K562 (cell line): ENCODE measurements at regions not wholly inside any gene's neighbourhood (a gene's known extent, or its start where the extent isn't known, plus 50 kb on each side); places are given as distances from the start of the nearest gene placed in this dataset.

ENCODE experiments used
- ATAC-seq: fragments of 200-7000 bp; cut with Tn5 transposase; 3 replicates; pipeline ENCODE4 v1.9.1; 2020; ENCODE audit warnings: moderate library complexity
- BruUV-seq: library from RNA; stranded (reverse); fragments of 400-500 nt; replicated peaks from 2 replicates; lab custom pipeline; 2021; lab: Mats Ljungman, UMichigan
- CTCF ChIA-PET: fragments of 300-600 bp; formaldehyde crosslinking; extraction: SDS; loops from one replicate; lab custom pipeline; 2021; ENCODE audit warnings: low intra/inter-chr PET ratio; lab: Yijun Ruan, JAX
- POLR2A ChIA-PET: fragments of 300-600, 350-650 bp; sonication (Branson Sonifier 250); formaldehyde crosslinking; extraction: SDS; loops from one replicate; lab custom pipeline; 2021; ENCODE audit warnings: antibody characterized with exemption, inconsistent platforms; lab: Yijun Ruan, JAX
- DNase-seq, 4 experiments: peaks; one replicate each; pipeline versions ENCODE4 v3.0.0 to v3.0.0-alpha.2; 2011 to 2018; ENCODE audit warnings: low spot score in 3 of 4, mixed read lengths in 3 of 4; ENCODE audit errors: extremely low read depth in 1 of 4
- FAIRE-seq: peaks from 2 replicates; lab custom pipeline; 2011; peaks lifted over from hg19 to GRCh38; lab: Jason Lieb, UNC
- H2AFZ ChIP-seq: 2 replicates; pipeline ENCODE4 v1.6.0; 2011; ENCODE audit warnings: low read depth, low read length, control low read depth, inconsistent platforms
- H3K27ac ChIP-seq: fragments of 200-600 bp; 3 replicates; pipeline ENCODE4 v1.8.0; 2011; ENCODE audit warnings: low read depth, mild to moderate bottlenecking, control low read depth, inconsistent platforms, low read length, moderate library complexity, mixed read lengths; ENCODE audit errors: extremely low read depth
- H3K27me3 ChIP-seq, 2 experiments: fragments of 300-600 bp in 1 of 2; 2 replicates in 1 of 2; 3 replicates in 1 of 2; pipeline versions ENCODE4 v1.6.0 to v1.8.0; 2011; ENCODE audit warnings: inconsistent platforms in 2 of 2, low read length in 2 of 2, mild to moderate bottlenecking in 1 of 2, mixed read lengths in 1 of 2, moderate library complexity in 1 of 2; ENCODE audit not compliant: control insufficient read depth in 2 of 2, insufficient read depth in 2 of 2
- H3K36me3 ChIP-seq: fragments of 300-600 bp; 3 replicates; pipeline ENCODE4 v1.8.0; 2011; ENCODE audit warnings: mild to moderate bottlenecking, low read length, inconsistent platforms; ENCODE audit not compliant: control insufficient read depth, insufficient read depth
- H3K4me1 ChIP-seq, 2 experiments: fragments of 200-600 bp in 1 of 2; replicated peaks in 1 of 2; 2 replicates in 1 of 2; 3 replicates in 1 of 2; pipeline versions ENCODE4 v1.5.1 to v1.8.0; 2011; ENCODE audit warnings: inconsistent platforms in 2 of 2, low read length in 2 of 2, mild to moderate bottlenecking in 1 of 2, mixed read lengths in 1 of 2, moderate library complexity in 1 of 2; ENCODE audit not compliant: control insufficient read depth in 2 of 2, insufficient read depth in 2 of 2
- H3K4me2 ChIP-seq: 2 replicates; pipeline ENCODE4 v1.6.1; 2011; ENCODE audit warnings: low read length, control low read depth, inconsistent platforms, mixed read lengths; ENCODE audit not compliant: insufficient read depth
- H3K4me3 ChIP-seq: fragments of 200-600 bp; sonication (generic), shearing (Covaris generic); 2 replicates; pipeline ENCODE4 v1.5.1; 2016; ENCODE audit warnings: control low read depth, inconsistent platforms
- H3K79me2 ChIP-seq: fragments of 200-600 bp; 3 replicates; pipeline ENCODE4 v1.8.0; 2011; ENCODE audit warnings: low read length, inconsistent platforms; ENCODE audit not compliant: control insufficient read depth, insufficient read depth
- H3K9ac ChIP-seq, 2 experiments: 2 replicates each; pipeline versions ENCODE4 v1.6.0 to v1.6.1; 2011; ENCODE audit warnings: low read depth in 2 of 2, low read length in 2 of 2, control low read depth in 1 of 2, inconsistent platforms in 1 of 2, mild to moderate bottlenecking in 1 of 2, mixed read lengths in 1 of 2; ENCODE audit not compliant: insufficient read depth in 1 of 2
- H3K9me1 ChIP-seq: one replicate; pipeline ENCODE4 v1.6.0; 2011; ENCODE audit warnings: inconsistent platforms, mild to moderate bottlenecking, low read length, moderate library complexity; ENCODE audit not compliant: control insufficient read depth, insufficient read depth
- H3K9me3 ChIP-seq: replicated peaks from 2 replicates; pipeline ENCODE4 v1.5.1; 2011; ENCODE audit warnings: low read depth, low read length, inconsistent platforms; ENCODE audit not compliant: control insufficient read depth, insufficient read depth
- H4K20me1 ChIP-seq: replicated peaks from 2 replicates; pipeline ENCODE4 v1.6.1; 2011; ENCODE audit warnings: low read length, inconsistent platforms, mixed read lengths; ENCODE audit not compliant: control insufficient read depth, insufficient read depth
- AFF4 ChIP-seq: sonication (generic); formaldehyde crosslinking; IDR thresholded peaks from 2 replicates; pipeline ENCODE4 v1.8.0; 2023; ENCODE audit warnings: mild to moderate bottlenecking, missing genetic modification reagents
- BHLHE40 ChIP-seq: IDR thresholded peaks from 2 replicates; pipeline ENCODE4 v1.6.1; 2011; ENCODE audit warnings: low read length, improper control_type of control experiment
- CXXC5 ChIP-seq: fragments of 250-450 bp; sonication (Bioruptor Pico); IDR thresholded peaks from 2 replicates; pipeline ENCODE4 v1.8.0; 2022; ENCODE audit warnings: inconsistent platforms, mild to moderate bottlenecking, moderate library complexity
- HMBOX1 ChIP-seq: sonication (generic); IDR thresholded peaks from 2 replicates; pipeline ENCODE4 v1.6.1; 2016
- MEF2D ChIP-seq: conservative IDR thresholded peaks from 2 replicates; pipeline ENCODE4 v1.6.1; 2016; ENCODE audit warnings: low read depth, missing genetic modification characterization, missing compliant biosample characterization
- PCBP1 ChIP-seq: fragments of 200-400 bp; formaldehyde crosslinking; IDR thresholded peaks from 2 replicates; pipeline ENCODE4 v1.6.1; 2018; ENCODE audit warnings: mild to moderate bottlenecking, low read depth, low read length; ENCODE audit not compliant: poor library complexity, severe bottlenecking
- POLR2A ChIP-seq: fragments of 450-650 bp; conservative IDR thresholded peaks from 2 replicates; pipeline ENCODE4 v1.6.1; 2016
- RNF2 ChIP-seq: sonication (generic); IDR thresholded peaks from 2 replicates; pipeline ENCODE4 v1.6.1; 2016
- TAL1 ChIP-seq: fragments of 450-650 bp; IDR thresholded peaks from 2 replicates; pipeline ENCODE4 v1.6.1; 2016; ENCODE audit warnings: mild to moderate bottlenecking
- YY1 ChIP-seq, 3 experiments: IDR thresholded peaks; 2 replicates each; pipeline ENCODE4 v1.6.1; 2011; ENCODE audit warnings: low read length in 2 of 3, mild to moderate bottlenecking in 2 of 3, moderate library complexity in 2 of 3, borderline replicate concordance in 1 of 3, control low read depth in 1 of 3, low read depth in 1 of 3; ENCODE audit not compliant: insufficient read depth in 3 of 3, insufficient replicate concordance in 2 of 3, control insufficient read depth in 1 of 3, insufficient read length in 1 of 3; ENCODE audit errors: extremely low read depth in 1 of 3
- ZBTB8A ChIP-seq: fragments of 450-650 bp; IDR thresholded peaks from 2 replicates; pipeline ENCODE4 v1.6.1; 2018; ENCODE audit warnings: mild to moderate bottlenecking, moderate library complexity; ENCODE audit not compliant: partially characterized antibody
- WGBS: fragments of 100-300 bp; shearing (Covaris generic); methylation state at CpG from one replicate; pipeline ENCODE4 v1.1.6; 2016; ENCODE audit warnings: low coverage, mixed read lengths; ENCODE audit not compliant: insufficient coverage; ENCODE audit errors: missing lambda C conversion rate; 5-methylcytosine and 5-hydroxymethylcytosine counted together
- in situ Hi-C: fragments of 300-500 bp; cut with MboI; formaldehyde crosslinking; loops from 4 replicates; pipeline ENCODE4 v1.15.0; 2018; ENCODE audit warnings: inconsistent platforms, mixed read lengths
- intact Hi-C: fragments of 100-400 bp; cut with micrococcal nuclease; formaldehyde crosslinking; loops from 2 replicates; pipeline ENCODE4 v1.14.2; 2022

GRCh38 chr9:11063263-11063662 is 450.5 kb upstream of the PTPRD start:
- Histone ChIP-seq H3K27ac (peak overlapping the region; percentile 74), H3K27me3 (no peaks in the 10 kb centered on the region), H3K36me3 (no peaks in the 10 kb centered on the region), H3K9me3 (no peaks in the 10 kb centered on the region), H2AFZ (no peak overlapping the region), H3K4me3 (peak overlapping the region; percentile 49), H3K4me2 (peak overlapping the region; percentile 76), H3K4me1 (peaks cover 0 to 3% of the 10 kb centered on the region in 2 experiments; a peak in 1 of 5 replicates), H4K20me1 (no peaks in the 10 kb centered on the region), H3K9me1 (no peaks in the 10 kb centered on the region), H3K79me2 (peaks cover 53% of the 10 kb centered on the region), H3K9ac (peak overlapping the region; percentile 64 to 75; a peak in 3 of 4 replicates)
- intact Hi-C loops (no loop called here), in situ Hi-C loops (no loop called here)
- peak in 2 of 4 experiments; percentile 5 to 8 for DNase-seq
- ChIA-PET POLR2A (no interaction called here), CTCF (no interaction called here)
- TF ChIP-seq RNF2 (no peak), HMBOX1 (peak; percentile 36; the same call in 1 of the 2 replicates)
- no TSS peak for BruUV-seq
- peak; percentile 46 for ATAC-seq
- FAIRE-seq, result peak; percentile 79

GRCh38 chr9:11064909-11065308 is 452.1 kb upstream of the PTPRD start:
- Histone ChIP-seq H3K4me3 (peak overlapping the region; percentile 49), H3K9me1 (no peaks in the 10 kb centered on the region), H3K4me2 (peak overlapping the region; percentile 76; the same call in 1 of the 2 replicates), H3K4me1 (peaks cover 0 to 3% of the 10 kb centered on the region in 2 experiments; a peak in 1 of 5 replicates), H3K27me3 (no peaks in the 10 kb centered on the region), H3K9ac (peak overlapping the region in 1 of 2 experiments; percentile 75; a peak in 2 of 4 replicates), H3K9me3 (no peaks in the 10 kb centered on the region), H3K79me2 (peaks cover 42% of the 10 kb centered on the region), H3K27ac (peak overlapping the region; percentile 74), H2AFZ (peak overlapping the region; percentile 51), H4K20me1 (no peaks in the 10 kb centered on the region), H3K36me3 (no peaks in the 10 kb centered on the region)
- intact Hi-C loops, result no loop called here
- ChIA-PET POLR2A (no interaction called here), CTCF (interaction anchor here (0.5 kb wide), 1 partner anchor 22 kb away, joined by 4 read pairs; no protein-coding TSS in a partner anchor)
- FAIRE-seq, result peak; percentile 98
- no TSS peak for BruUV-seq
- in situ Hi-C loops, result no loop called here
- 0% methylated on average over 8 of the region's 9 CpGs for WGBS
- ATAC-seq, result peak; percentile 99
- peak; percentile 19 to 88 (median 46) for DNase-seq
- peak; percentile 66 for TF ChIP-seq POLR2A
- no peak for TF ChIP-seq AFF4 (CRISPR knock-in tag)
- peak; percentile 84 for TF ChIP-seq CXXC5 (CRISPR knock-in tag)
- no peak for TF ChIP-seq MEF2D (tag)
- TF ChIP-seq BHLHE40, result peak; percentile 95
- TF ChIP-seq ZBTB8A, result no peak
- TF ChIP-seq PCBP1, result no peak
- no peak for TF ChIP-seq TAL1
- TF ChIP-seq YY1 (IDR thresholded peaks at IDR 0.05; ENCODE audit: borderline replicate concordance in 1 of 3, control insufficient read depth in 1 of 3, extremely low read depth in 1 of 3, insufficient read depth in 3 of 3, insufficient read length in 1 of 3, insufficient replicate concordance in 2 of 3, low read depth in 1 of 3, low read length in 2 of 3), result peak; percentile 53 to 92 (median 66)
